Renal pelvis (tissue), 1 donor: ENCODE measurements at regions not wholly inside any gene's neighbourhood (a gene's known extent, or its start where the extent isn't known, plus 50 kb on each side); places are given as distances from the start of the nearest gene placed in this dataset.
"Not testable (repeated sequence)": the region's sequence is repeated elsewhere in the genome, so short reads cannot be mapped to it uniquely, and the experiment has no call there.

ENCODE experiments used
- DNase-seq: peaks from one replicate; pipeline ENCODE4 v3.0.0-alpha.2; 2013

GRCh38 chr2:89537862-89538261 lies 846.4 kb downstream of the RPIA start:
- not testable (repeated sequence) for DNase-seq

GRCh38 chr2:89544110-89544509 lies 852.6 kb downstream of the RPIA start:
- DNase-seq: not testable (repeated sequence)

- DNase-seq: not testable (repeated sequence)
Observed at GRCh38 chr2:89579154-89579553, 887.7 kb downstream of the RPIA start.

GRCh38 chr2:89582816-89583215 lies 891.3 kb downstream of the RPIA start:
- not testable (repeated sequence) for DNase-seq

- not testable (repeated sequence) for DNase-seq
Observed at GRCh38 chr2:89584046-89584445, 892.6 kb downstream of the RPIA start.

GRCh38 chr2:89584868-89585557 lies 893.5 kb downstream of the RPIA start:
- not testable (repeated sequence) for DNase-seq

GRCh38 chr2:89585558-89585920 lies 894.1 kb downstream of the RPIA start:
- peak; percentile 41 for DNase-seq

GRCh38 chr2:89599843-89600242 lies 908.4 kb downstream of the RPIA start:
- not testable (repeated sequence) for DNase-seq

- not testable (repeated sequence) for DNase-seq
Observed at GRCh38 chr2:89606514-89606913, 915.0 kb downstream of the RPIA start.

- DNase-seq: not testable (repeated sequence)
Observed at GRCh38 chr2:89610207-89610926, 918.9 kb downstream of the RPIA start.

GRCh38 chr2:89610927-89611515 lies 919.5 kb downstream of the RPIA start:
- DNase-seq: not testable (repeated sequence)

GRCh38 chr2:89611710-89612109 lies 920.2 kb downstream of the RPIA start:
- DNase-seq: not testable (repeated sequence)

- DNase-seq: not testable (repeated sequence)
Observed at GRCh38 chr2:89649268-89649667, 957.8 kb downstream of the RPIA start.

GRCh38 chr2:89679254-89679653 lies 987.8 kb downstream of the RPIA start:
- DNase-seq: not testable (repeated sequence)
